ENCODE measurements at regions not wholly inside any gene's neighbourhood (a gene's known extent, or its start where the extent isn't known, plus 50 kb on each side); places are given as distances from the start of the nearest gene placed in this dataset.

DNA sequence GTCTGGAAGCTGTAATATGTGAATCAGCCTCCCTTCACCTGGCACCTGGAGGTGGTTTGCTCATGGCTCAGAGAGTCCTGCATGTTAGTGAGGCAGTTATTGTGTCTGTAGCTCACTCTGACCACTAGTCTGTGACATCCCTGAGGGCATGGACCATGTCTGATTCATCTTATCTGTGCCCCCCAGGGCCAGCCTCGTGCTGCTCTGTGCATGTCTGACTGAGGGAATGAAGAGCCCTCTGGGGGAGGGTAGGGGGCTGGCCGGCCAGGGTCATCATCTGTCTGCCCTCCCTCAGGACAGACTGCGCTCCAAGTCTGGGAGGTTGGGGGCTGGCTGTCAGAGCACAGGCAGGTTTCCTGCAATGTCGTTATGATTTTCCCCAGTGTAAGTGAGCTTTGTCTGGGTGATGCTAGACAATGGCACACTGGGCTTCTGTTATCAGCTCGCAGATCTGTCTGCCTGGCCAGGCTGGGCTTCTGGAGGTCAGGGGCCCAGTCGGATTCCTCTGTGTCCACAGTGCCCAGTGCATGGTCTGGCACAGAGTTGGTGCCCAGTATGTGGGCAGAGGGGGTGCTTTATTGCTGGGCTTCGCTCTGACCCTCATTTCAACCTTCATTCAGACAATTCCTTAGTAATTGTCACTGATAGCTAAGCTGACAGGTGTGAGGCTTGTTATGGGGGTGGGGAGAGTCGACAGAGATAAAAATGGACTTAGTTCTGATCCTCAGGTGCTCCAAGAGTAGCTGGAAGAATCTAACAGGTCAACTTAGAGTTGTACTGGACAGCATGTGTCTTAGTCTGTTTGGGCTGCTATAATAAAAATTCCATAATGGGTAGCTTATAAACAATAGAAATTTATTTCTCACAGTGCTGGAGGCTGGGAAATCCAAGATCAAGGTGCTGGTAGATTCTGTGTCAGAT is 85.7 kb upstream of the SHB start:
- DNase-seq (ENCODE audit: low spot score) (no peak), ATAC-seq (no peak)
- Mint-ChIP-seq H3K36me3 (no peaks in the 10 kb centered on the region), H3K4me3 (no peak overlapping the region), H3K4me1 (no peaks in the 10 kb centered on the region), H3K27me3 (ENCODE audit: low read depth) (peaks cover 15% of the 10 kb centered on the region), H3K9me3 (no peaks in the 10 kb centered on the region), H3K27ac (no peak overlapping the region)
- ChIA-PET CTCF (interaction anchor here (0.6 to 2.6 kb wide), 2 partner anchors 217 to 241 kb away, joined by 3 to 10 read pairs; no protein-coding TSS in a partner anchor), POLR2A (no interaction called here)
- TF ChIP-seq MYBL2 (CRISPR knock-in tag; IDR thresholded peaks at IDR 0.05) (no peak), NFYB (CRISPR knock-in tag; conservative IDR thresholded peaks at IDR 0.05; ENCODE audit: low read depth) (no peak), JAZF1 (CRISPR knock-in tag; IDR thresholded peaks at IDR 0.05) (no peak), OVOL2 (CRISPR knock-in tag; IDR thresholded peaks at IDR 0.05; ENCODE audit: borderline replicate concordance) (no peak)
- TF ChIP-seq, protein P1, sequence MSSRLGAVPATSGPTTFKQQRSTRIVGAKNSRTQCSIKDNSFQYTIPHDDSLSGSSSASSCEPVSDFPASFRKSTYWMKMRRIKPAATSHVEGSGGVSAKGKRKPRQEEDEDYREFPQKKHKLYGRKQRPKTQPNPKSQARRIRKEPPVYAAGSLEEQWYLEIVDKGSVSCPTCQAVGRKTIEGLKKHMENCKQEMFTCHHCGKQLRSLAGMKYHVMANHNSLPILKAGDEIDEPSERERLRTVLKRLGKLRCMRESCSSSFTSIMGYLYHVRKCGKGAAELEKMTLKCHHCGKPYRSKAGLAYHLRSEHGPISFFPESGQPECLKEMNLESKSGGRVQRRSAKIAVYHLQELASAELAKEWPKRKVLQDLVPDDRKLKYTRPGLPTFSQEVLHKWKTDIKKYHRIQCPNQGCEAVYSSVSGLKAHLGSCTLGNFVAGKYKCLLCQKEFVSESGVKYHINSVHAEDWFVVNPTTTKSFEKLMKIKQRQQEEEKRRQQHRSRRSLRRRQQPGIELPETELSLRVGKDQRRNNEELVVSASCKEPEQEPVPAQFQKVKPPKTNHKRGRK (CRISPR knock-in tag; IDR thresholded peaks at IDR 0.05; ENCODE audit: borderline replicate concordance): no peak
- TF ChIP-seq, protein P2, sequence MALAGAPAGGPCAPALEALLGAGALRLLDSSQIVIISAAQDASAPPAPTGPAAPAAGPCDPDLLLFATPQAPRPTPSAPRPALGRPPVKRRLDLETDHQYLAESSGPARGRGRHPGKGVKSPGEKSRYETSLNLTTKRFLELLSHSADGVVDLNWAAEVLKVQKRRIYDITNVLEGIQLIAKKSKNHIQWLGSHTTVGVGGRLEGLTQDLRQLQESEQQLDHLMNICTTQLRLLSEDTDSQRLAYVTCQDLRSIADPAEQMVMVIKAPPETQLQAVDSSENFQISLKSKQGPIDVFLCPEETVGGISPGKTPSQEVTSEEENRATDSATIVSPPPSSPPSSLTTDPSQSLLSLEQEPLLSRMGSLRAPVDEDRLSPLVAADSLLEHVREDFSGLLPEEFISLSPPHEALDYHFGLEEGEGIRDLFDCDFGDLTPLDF (CRISPR knock-in tag; IDR thresholded peaks at IDR 0.05): no peak
- TF ChIP-seq, protein P3, sequence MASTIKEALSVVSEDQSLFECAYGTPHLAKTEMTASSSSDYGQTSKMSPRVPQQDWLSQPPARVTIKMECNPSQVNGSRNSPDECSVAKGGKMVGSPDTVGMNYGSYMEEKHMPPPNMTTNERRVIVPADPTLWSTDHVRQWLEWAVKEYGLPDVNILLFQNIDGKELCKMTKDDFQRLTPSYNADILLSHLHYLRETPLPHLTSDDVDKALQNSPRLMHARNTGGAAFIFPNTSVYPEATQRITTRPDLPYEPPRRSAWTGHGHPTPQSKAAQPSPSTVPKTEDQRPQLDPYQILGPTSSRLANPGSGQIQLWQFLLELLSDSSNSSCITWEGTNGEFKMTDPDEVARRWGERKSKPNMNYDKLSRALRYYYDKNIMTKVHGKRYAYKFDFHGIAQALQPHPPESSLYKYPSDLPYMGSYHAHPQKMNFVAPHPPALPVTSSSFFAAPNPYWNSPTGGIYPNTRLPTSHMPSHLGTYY (CRISPR knock-in tag; IDR thresholded peaks at IDR 0.05): no peak
- TF ChIP-seq, protein P4, sequence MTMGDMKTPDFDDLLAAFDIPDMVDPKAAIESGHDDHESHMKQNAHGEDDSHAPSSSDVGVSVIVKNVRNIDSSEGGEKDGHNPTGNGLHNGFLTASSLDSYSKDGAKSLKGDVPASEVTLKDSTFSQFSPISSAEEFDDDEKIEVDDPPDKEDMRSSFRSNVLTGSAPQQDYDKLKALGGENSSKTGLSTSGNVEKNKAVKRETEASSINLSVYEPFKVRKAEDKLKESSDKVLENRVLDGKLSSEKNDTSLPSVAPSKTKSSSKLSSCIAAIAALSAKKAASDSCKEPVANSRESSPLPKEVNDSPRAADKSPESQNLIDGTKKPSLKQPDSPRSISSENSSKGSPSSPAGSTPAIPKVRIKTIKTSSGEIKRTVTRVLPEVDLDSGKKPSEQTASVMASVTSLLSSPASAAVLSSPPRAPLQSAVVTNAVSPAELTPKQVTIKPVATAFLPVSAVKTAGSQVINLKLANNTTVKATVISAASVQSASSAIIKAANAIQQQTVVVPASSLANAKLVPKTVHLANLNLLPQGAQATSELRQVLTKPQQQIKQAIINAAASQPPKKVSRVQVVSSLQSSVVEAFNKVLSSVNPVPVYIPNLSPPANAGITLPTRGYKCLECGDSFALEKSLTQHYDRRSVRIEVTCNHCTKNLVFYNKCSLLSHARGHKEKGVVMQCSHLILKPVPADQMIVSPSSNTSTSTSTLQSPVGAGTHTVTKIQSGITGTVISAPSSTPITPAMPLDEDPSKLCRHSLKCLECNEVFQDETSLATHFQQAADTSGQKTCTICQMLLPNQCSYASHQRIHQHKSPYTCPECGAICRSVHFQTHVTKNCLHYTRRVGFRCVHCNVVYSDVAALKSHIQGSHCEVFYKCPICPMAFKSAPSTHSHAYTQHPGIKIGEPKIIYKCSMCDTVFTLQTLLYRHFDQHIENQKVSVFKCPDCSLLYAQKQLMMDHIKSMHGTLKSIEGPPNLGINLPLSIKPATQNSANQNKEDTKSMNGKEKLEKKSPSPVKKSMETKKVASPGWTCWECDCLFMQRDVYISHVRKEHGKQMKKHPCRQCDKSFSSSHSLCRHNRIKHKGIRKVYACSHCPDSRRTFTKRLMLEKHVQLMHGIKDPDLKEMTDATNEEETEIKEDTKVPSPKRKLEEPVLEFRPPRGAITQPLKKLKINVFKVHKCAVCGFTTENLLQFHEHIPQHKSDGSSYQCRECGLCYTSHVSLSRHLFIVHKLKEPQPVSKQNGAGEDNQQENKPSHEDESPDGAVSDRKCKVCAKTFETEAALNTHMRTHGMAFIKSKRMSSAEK (CRISPR knock-in tag; IDR thresholded peaks at IDR 0.05; ENCODE audit: borderline replicate concordance): no peak

DNA sequence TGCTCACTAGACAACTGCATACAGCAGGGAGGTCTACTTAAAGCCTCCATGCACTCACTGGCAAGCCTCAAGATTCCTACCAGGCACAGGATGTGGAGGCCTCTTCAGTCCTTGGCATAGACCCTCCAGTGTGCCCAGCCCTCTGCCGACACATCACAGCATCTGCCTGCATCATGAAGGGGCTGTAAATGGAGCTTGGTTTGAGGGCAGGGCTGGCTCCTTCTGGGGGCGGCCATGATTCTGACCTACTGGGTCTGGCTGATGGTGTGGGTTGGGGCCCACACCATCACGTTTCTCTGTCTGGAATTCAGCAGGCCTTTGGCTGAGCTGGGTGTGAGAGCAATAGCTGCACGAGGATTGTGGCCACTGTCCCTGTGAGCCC is 84.9 kb upstream of the SHB start:
- ATAC-seq (no peak), DNase-seq (ENCODE audit: low spot score) (no peak)
- Mint-ChIP-seq H3K4me3 (no peak overlapping the region), H3K36me3 (no peaks in the 10 kb centered on the region), H3K27me3 (ENCODE audit: low read depth) (peaks cover 20% of the 10 kb centered on the region), H3K4me1 (no peaks in the 10 kb centered on the region), H3K27ac (no peak overlapping the region), H3K9me3 (no peaks in the 10 kb centered on the region)
- CTCF ChIA-PET: no interaction called here
- TF ChIP-seq, protein P5, sequence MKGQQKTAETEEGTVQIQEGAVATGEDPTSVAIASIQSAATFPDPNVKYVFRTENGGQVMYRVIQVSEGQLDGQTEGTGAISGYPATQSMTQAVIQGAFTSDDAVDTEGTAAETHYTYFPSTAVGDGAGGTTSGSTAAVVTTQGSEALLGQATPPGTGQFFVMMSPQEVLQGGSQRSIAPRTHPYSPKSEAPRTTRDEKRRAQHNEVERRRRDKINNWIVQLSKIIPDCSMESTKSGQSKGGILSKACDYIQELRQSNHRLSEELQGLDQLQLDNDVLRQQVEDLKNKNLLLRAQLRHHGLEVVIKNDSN (CRISPR knock-in tag; IDR thresholded peaks at IDR 0.05): no peak
- TF ChIP-seq, protein P6, sequence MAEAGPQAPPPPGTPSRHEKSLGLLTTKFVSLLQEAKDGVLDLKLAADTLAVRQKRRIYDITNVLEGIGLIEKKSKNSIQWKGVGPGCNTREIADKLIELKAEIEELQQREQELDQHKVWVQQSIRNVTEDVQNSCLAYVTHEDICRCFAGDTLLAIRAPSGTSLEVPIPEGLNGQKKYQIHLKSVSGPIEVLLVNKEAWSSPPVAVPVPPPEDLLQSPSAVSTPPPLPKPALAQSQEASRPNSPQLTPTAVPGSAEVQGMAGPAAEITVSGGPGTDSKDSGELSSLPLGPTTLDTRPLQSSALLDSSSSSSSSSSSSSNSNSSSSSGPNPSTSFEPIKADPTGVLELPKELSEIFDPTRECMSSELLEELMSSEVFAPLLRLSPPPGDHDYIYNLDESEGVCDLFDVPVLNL (CRISPR knock-in tag; IDR thresholded peaks at IDR 0.05; ENCODE audit: borderline replicate concordance, low read depth): no peak
- POLR2A ChIA-PET: interaction anchor here (0.5 kb wide), 2 partner anchors 307 to 399 kb away, joined by 3 to 6 read pairs; no protein-coding TSS in a partner anchor

Data from WTC11 (cell line).